ENCODE measurements at regions not wholly inside any gene's neighbourhood (a gene's known extent, or its start where the extent isn't known, plus 50 kb on each side); places are given as distances from the start of the nearest gene placed in this dataset.

GRCh38 chr10:4136121-4136520, 351.1 kb upstream of the KLF6 start:
- DNase-seq = no peak

GRCh38 chr10:4132216-4132556, 347.2 kb upstream of the KLF6 start:
- DNase-seq = no peak

- DNase-seq = peak; percentile 81 to 99 (median 97)
Observed at GRCh38 chr10:4131407-4132215, 346.6 kb upstream of the KLF6 start.

DNA sequence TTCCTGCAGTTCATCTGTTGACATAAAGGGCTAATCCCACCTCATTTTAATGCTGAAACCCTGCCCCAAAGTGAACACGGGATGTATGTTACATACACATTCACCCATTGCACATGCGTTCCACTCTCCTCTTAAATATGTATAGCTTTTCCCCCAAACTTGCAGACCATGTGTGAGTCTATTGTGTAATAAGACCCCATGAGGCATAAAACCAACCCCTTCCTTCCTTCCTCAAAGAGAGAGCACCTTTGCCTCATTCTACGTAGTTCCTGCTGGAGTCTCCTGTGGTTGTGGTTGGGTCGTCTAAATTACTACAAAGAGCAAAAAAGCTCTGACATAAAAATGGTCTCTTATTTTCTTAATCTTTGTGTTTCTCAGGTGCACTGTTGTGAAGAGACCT, 345.7 kb upstream of the KLF6 start:
- peak; percentile 53 to 74 (median 60) for DNase-seq

DNA sequence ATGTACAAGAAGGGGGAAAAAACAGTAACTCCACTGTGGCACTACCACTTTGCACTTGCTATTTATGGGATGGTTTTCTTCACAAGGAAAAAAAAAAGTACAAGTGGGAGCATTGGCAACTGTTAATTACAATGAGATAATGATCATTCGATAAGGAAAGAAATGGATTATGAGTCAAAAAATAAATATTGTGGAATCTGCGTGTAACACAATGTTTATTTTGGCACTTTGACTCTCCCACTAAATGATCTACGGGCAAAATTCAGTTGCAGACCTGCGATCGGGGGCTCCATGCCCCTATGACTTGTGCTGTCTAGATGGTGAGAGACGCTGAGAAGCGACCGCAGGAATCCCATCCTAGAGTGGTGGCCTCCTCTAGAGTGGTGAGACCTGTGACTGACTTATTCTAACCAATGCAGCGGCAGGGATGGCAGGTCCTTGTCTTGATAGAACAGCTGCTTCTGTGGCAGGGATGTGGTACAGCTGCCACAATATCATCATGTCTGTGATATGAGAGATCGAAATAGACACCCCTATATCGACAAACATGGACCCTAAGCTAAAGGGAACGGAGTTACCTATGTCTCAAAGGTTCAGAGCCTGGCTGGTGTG, 345.0 kb upstream of the KLF6 start:
- no peak for DNase-seq

- peak; percentile 82 to 97 (median 91) for DNase-seq
Observed at GRCh38 chr10:4127518-4128315, 342.7 kb upstream of the KLF6 start.

- no peak for DNase-seq
Observed at GRCh38 chr10:4125776-4126175, 340.8 kb upstream of the KLF6 start.

GRCh38 chr10:4121502-4122380, 336.7 kb upstream of the KLF6 start:
- DNase-seq = peak; percentile 92 to 100 (median 98)

- DNase-seq = peak; percentile 94 to 96 (median 96)
Observed at GRCh38 chr10:4120096-4120853, 335.3 kb upstream of the KLF6 start.

DNA sequence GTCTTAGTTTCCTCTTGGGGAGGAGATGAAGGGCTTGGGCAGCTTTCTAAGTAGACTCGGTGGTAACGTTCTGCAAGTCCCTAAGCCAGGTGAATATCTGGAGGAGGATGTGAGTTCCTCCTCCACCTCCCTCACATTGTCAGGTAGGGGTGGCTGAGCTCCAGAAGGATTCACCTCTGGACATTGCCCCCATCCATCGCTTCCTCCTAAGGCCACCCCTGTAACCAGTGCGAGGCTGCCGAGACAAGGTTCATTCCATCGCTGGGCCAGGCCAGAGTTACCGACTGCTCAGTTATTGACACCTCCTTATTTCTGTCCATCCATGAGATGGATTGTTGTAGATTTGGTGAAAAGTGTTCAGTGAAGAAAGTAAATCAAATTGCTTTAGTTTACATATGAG, 334.1 kb upstream of the KLF6 start:
- DNase-seq = no peak

DNA sequence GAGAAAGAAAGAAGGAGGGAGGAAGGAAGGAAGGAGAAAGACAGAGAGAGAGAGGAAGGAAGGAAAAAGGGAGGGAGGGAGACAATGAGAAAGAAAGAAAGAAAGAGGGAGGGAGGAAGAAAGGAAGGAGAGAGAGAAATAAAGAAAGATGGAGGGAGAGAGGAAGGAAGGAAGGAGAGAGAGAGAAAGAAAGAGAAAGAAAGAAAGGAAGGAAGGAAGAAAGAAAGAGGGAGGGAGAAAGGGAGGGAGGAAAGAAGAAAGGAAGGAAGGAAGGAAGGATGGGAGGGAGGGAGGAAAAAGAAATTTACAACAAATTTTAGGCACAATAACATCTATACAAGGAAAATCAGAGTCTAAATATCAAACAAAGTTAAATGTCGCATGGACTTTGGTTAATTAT, 332.6 kb upstream of the KLF6 start:
- no peak for DNase-seq

DNA sequence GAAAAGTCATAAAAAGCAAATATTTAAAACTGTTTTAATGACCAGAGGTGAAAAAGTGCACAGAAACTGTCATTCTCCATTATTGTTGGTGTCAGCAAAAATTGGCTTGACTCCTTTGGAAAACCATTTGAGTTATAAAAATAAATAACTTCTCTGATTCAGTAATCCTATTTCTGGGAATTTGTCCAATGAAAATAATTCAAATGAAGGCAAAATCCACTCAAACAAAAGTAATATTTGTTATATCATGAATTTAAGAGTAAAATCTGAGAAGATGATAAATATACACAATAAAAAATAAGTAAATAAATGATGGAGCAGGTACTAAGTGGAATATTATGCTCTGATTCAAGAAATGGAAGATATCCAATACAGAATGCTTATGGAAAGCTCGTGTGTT, 326.6 kb upstream of the KLF6 start:
- no peak for DNase-seq

GRCh38 chr10:4109469-4109868, 324.5 kb upstream of the KLF6 start:
- DNase-seq = no peak

GRCh38 chr10:4108693-4109092, 323.7 kb upstream of the KLF6 start:
- no peak for DNase-seq

GRCh38 chr10:4107285-4107851, 322.4 kb upstream of the KLF6 start:
- DNase-seq = peak; percentile 50 to 76 (median 52)

GRCh38 chr10:4103603-4104002, 318.6 kb upstream of the KLF6 start:
- DNase-seq = no peak

DNA sequence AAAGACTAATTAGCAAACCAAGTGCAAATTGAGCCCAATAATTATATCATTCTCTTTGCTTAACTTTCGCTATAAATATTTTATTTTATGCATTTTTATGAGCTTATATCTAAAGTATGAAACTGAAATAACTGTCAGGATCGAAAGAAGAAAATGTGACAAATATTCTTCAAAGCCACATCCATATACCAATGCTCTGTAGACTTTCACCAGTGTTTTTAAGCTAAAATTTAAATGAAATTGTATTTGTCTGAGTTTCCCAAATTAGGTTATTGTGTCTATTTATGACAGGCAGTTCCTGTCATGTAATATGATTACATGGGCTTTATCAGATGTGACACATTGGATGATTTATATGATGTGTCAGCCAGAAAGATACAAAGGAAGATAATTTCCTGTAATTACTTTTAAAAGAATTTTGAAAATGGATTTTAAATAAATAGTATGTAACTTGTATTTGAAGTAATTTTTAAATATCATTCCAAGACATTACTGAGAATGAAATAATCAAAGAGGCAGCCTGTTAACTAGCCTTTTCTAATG, 317.9 kb upstream of the KLF6 start:
- DNase-seq = no peak

DNA sequence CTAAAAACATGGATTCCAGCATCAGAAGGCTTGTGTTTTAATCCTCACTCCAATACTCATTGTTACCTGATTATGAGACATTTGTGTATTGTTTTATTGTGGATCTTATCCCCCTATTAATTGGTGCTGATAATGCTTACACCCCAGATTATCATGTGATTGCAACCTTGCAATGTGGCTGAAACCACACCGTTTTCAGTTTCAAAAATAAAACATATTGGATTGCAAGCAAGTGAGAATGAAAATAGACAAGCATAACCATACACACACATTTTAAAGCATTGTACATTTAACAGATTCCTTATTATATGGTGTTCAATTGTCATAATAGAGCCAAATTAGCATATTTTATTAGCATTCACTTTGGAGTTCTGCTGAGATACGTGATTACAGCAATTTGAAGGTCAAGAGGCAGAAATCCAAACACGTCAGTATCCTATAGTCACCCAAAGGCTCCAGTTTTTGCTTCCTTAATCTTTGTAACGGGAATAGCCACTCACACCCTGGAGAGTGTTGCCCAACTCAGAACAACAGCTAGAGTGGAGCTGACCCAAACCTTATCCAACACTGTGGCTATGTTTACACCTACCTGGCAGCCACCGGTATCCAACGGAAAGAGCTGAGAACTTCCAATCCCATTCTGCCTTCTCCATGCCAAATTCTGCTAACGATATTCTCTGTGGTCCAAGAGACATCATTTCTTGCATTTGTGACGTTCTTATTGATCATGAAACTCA, 317.1 kb upstream of the KLF6 start:
- no peak for DNase-seq

GRCh38 chr10:4100380-4100779, 315.4 kb upstream of the KLF6 start:
- no peak for DNase-seq

DNA sequence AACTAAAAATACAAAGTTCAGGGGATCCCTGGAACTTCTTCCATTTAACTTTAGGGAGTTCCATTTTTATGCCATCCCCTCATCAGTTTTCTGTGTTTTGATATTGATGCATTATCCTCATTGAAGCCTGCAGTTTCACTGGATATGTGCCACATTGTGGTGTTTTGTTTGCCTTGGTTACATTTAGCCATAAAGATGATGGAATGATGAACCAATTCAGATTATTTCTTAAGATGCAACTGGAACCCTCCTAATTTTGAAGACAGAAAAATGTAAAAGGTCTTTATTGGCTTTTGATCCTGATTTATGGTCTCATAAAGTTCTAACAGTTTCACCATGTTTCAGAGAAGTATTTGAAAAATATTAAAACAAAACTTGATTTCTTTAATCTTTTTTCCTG, 314.2 kb upstream of the KLF6 start:
- no peak for DNase-seq

Measured in suppressor macrophage treated with lipopolysaccharide for 1 hour (primary cell).